ENCODE measurements at regions not wholly inside any gene's neighbourhood (a gene's known extent, or its start where the extent isn't known, plus 50 kb on each side); places are given as distances from the start of the nearest gene placed in this dataset.
"Not testable (repeated sequence)": the region's sequence is repeated elsewhere in the genome, so short reads cannot be mapped to it uniquely, and the experiment has no call there.

DNA sequence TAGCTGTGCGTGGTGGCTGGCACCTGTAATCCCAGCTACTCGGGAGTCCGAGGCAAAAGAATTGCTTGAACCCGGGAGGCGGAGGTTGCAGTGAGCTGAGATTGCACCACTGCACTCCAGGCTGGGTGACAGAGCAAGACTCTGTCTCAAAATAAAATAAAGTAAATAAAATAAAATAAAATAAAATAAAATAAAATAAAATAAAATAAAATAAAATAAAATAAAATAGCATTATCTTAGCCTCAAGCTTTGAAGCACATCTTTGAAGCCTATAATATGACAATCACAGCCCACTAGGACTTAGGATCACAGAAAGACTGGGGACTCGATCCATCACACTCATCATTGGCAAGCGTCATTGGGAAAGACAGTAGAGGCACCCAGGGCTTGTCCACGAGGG is 349.1 kb downstream of the SHANK2 start:
- not testable (repeated sequence) for TF ChIP-seq EZH2 (IDR thresholded peaks at IDR 0.05; ENCODE audit: borderline replicate concordance); CTCF (IDR thresholded peaks at IDR 0.05; ENCODE audit: poor library complexity)
